DLD1 (cell line): ENCODE measurements at regions not wholly inside any gene's neighbourhood (a gene's known extent, or its start where the extent isn't known, plus 50 kb on each side); places are given as distances from the start of the nearest gene placed in this dataset.
"Not testable (repeated sequence)": the region's sequence is repeated elsewhere in the genome, so short reads cannot be mapped to it uniquely, and the experiment has no call there.

Source experiments
- in situ Hi-C: cut with HindIII; loops from 2 replicates; pipeline ENCODE4 v1.10.0; 2017; ENCODE audit warnings: low sequenced_read_pairs

GRCh38 chr6:120931520-120932180, 402.6 kb downstream of the TBC1D32 start:
- in situ Hi-C loops, result not testable (repeated sequence)

- in situ Hi-C loops, result not testable (repeated sequence)
Observed at GRCh38 chr6:120930500-120930899, 403.8 kb downstream of the TBC1D32 start.

DNA sequence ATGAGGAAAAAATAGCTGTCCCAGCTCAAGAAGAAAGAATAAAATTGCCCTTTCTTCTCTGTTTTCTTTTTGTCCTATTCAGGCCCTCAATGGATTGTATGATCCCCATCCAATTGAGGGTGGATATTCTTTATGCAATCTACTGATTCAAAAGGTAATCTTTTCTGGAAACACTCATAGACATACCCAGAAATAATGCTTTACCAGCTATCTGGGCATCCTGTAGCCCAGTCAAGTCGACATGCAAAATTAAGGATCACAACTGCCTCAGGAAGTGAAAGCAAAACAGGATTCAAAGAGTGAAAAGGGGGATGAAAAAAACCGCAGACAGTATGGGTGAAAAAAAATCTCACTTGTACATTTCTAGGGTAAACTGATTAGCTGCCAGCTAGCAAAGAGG, 410.1 kb downstream of the TBC1D32 start:
- in situ Hi-C loops, result no loop called here

DNA sequence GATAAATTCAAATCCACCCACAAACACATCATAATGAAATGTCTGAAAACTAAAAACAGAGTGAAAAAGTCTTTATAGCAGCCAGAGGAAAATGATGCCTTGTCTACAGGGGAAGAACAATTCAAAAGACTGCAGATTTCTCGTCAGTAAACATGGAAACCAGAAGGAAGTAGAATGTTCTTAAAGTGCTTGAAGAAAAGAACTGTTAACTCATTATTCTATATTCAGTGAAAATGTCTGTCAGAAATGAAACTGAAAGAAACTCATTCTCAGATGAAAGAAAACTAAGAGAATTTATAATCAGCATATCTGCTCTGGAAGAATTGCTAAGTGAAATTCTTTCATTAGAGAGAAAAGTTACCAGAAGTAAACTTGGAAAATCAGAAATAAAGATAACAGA, 416.1 kb downstream of the TBC1D32 start:
- in situ Hi-C loops, result no loop called here

DNA sequence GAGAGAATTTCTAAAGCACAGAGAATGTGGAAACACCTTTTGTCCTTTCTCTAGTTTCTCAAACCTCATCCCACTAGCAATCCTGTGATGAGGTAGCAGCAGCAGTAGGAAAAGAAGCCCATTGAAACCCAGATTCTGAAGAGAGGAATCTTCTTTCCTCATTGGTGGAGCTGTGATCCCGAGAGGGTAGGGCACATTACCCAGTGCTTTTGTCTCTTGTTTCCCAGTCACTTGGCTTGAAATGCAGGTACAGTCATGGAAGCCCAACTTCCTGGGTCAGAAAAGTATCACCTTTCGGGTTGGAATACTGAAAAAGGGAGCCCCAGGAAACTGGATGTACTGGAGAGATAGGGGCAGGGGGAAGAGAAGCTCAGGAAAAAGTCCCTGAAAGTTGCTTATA, 417.4 kb downstream of the TBC1D32 start:
- in situ Hi-C loops, result no loop called here

GRCh38 chr6:120913486-120913885, 420.8 kb downstream of the TBC1D32 start:
- in situ Hi-C loops, result no loop called here

DNA sequence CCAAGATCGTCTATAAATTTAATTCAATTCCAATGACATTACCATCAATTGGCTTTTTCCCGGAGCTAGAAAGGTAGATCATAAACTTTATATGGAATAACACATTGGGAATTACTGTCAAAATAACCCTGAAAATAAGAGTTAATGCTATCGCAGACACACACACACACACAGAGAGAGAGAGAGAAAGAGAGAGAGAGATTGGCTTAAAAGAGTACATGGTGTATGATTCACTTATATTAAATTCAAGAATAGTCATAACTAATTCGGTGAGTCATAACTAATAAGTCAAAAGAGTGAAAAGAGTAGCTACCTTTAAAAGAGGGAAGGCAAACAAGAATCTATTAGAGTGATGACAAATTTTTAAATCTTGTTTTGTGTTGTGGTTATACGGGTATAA, 425.5 kb downstream of the TBC1D32 start:
- in situ Hi-C loops, result no loop called here

- in situ Hi-C loops, result no loop called here
Observed at GRCh38 chr6:120903836-120904235, 430.4 kb downstream of the TBC1D32 start.

GRCh38 chr6:120899932-120900331, 434.3 kb downstream of the TBC1D32 start:
- in situ Hi-C loops, result no loop called here

GRCh38 chr6:120894077-120894476, 440.2 kb downstream of the TBC1D32 start:
- in situ Hi-C loops, result no loop called here

DNA sequence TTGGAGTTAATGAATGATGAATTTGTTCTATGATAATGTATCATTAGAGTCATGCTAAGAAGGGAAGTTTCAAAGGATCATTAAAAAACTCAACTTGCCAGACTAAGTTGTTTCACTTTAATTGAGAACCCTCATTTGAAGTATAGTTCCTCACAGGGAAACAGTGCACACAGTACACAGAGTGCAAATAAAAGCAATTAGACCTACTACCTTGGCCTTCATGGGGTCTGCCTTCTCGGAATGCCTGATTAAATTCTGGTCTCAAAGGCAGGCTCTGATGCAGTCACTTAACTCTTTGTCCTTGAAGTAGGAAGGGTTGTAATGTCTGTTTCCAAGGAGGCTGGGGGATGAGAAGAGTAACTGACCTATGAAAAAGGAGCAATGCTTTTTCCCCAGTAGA, 457.3 kb downstream of the TBC1D32 start:
- in situ Hi-C loops, result no loop called here

- in situ Hi-C loops, result no loop called here
Observed at GRCh38 chr6:120876424-120876823, 457.9 kb downstream of the TBC1D32 start.

- in situ Hi-C loops, result no loop called here
Observed at GRCh38 chr6:120875900-120876299, 458.4 kb downstream of the TBC1D32 start.

GRCh38 chr6:120874422-120874821, 459.9 kb downstream of the TBC1D32 start:
- in situ Hi-C loops, result no loop called here

DNA sequence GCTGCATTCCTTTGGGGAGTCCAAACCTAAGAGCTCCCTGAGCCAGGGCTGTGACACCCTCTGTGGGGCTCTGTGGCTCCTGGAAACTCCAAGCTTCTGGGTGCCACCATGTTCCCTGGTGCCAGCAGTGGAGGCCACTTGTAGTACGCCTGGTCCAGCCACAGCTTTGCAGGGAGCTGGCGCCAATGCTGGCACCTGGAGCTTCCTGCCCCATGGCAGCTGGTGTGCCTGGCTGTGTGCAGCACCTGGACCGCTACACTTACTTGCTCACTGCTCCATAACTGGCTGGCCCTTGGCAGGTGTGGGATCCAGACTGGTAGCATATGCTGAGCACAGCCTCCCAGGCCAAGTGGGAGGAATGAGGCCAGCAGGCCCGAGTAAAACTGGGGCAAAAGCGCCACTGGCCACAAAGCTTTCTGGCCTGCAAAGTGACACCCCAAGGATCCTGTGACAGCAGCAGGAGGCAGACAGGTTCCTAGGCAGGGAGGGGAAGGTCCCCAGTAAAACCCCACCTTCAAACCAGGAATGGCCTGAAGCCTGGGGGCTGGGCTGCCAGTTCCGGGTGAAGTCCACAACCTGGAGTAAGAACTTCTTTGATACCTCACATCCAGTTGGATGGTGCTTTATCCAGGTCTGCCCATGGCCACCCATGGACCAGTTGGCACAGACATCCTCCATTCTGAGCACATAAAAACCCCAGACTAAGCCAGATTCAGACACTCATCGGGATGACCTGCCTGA, 461.0 kb downstream of the TBC1D32 start:
- in situ Hi-C loops, result no loop called here

GRCh38 chr6:120872262-120872578, 462.1 kb downstream of the TBC1D32 start:
- in situ Hi-C loops, result no loop called here

- in situ Hi-C loops, result no loop called here
Observed at GRCh38 chr6:120871416-120872261, 462.6 kb downstream of the TBC1D32 start.

DNA sequence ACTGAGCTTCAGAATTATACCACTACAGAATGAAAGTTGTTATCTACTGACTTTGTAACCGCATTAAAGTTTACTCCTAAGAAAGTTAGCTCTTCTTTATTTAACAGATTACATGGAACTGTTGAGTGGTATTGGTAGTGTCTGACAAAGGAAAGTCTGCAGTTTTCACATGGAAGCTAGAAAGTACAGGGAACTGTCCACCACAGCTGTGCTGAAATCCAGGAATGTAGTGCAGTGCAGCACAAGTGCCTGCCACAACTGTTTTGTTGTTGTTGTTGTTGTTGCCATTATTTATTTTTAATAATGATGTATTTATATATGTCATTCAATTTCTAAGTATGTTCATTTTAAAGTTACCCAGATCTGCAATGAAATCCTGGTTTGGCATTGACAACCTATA, 464.9 kb downstream of the TBC1D32 start:
- in situ Hi-C loops, result no loop called here

- in situ Hi-C loops, result no loop called here
Observed at GRCh38 chr6:120857422-120857821, 476.9 kb downstream of the TBC1D32 start.

- in situ Hi-C loops, result no loop called here
Observed at GRCh38 chr6:120854583-120854982, 479.7 kb downstream of the TBC1D32 start.

- in situ Hi-C loops, result no loop called here
Observed at GRCh38 chr6:120853489-120853888, 480.8 kb downstream of the TBC1D32 start.
